22Rv1 (cell line): ENCODE measurements at regions not wholly inside any gene's neighbourhood (a gene's known extent, or its start where the extent isn't known, plus 50 kb on each side); places are given as distances from the start of the nearest gene placed in this dataset.

Experiments used
- H3K27ac ChIP-seq: fragments of 450-650 bp; 2 replicates; pipeline ENCODE4 v1.5.1; 2017
- ZFX ChIP-seq: fragments of 450-650 bp; IDR thresholded peaks from 2 replicates; pipeline ENCODE4 v1.6.1; 2017; ENCODE audit warnings: antibody characterized with exemption, borderline replicate concordance
- TF ChIP-seq, protein P1 (sequence below): fragments of 450-650 bp; IDR thresholded peaks from 2 replicates; pipeline ENCODE4 v1.5.1; 2017; ENCODE audit warnings: mild to moderate bottlenecking

DNA sequence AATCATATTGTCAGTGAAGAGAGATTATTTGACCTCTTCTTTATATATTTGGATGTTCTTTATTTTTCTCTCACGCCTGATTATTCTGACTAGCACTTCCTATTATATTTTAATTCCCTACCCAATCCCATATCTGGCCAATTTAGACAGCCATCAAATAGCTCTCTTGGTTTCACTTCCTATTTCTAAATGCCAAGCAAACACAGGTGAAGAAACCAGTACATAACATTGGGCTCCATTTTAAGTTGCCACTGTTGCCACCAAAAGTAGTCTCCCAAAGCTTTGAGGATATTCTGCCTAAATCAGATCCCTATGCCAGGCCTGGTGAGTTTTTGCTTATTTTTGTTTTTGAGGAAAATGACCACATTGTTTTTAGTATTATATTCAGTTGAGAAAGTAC, 547.0 kb downstream of the MBD2 start:
- H3K27ac ChIP-seq = no peak overlapping the region
- TF ChIP-seq, protein P1, sequence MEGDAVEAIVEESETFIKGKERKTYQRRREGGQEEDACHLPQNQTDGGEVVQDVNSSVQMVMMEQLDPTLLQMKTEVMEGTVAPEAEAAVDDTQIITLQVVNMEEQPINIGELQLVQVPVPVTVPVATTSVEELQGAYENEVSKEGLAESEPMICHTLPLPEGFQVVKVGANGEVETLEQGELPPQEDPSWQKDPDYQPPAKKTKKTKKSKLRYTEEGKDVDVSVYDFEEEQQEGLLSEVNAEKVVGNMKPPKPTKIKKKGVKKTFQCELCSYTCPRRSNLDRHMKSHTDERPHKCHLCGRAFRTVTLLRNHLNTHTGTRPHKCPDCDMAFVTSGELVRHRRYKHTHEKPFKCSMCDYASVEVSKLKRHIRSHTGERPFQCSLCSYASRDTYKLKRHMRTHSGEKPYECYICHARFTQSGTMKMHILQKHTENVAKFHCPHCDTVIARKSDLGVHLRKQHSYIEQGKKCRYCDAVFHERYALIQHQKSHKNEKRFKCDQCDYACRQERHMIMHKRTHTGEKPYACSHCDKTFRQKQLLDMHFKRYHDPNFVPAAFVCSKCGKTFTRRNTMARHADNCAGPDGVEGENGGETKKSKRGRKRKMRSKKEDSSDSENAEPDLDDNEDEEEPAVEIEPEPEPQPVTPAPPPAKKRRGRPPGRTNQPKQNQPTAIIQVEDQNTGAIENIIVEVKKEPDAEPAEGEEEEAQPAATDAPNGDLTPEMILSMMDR = no peak
- TF ChIP-seq ZFX = no peak

DNA sequence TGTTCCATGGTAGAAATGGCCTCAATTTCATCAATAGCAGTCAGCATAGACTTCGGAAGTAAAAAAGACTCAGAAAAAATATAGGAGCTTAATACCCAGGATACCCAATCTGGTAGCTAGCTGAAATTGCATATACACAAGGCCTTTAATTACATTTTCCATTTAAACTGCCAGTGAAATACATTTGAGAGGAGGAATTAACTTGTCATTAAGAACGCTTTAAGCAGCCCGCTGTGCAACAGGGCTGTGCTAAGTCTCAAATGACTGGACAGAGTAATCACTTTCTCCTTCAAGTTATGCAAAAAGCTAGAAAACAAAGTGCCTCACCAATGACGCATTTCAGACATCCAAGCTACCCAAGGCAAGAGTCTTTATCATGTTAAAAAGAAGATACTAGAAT, 558.8 kb downstream of the MBD2 start:
- no peak overlapping the region for H3K27ac ChIP-seq
- TF ChIP-seq, protein P1 = no peak

DNA sequence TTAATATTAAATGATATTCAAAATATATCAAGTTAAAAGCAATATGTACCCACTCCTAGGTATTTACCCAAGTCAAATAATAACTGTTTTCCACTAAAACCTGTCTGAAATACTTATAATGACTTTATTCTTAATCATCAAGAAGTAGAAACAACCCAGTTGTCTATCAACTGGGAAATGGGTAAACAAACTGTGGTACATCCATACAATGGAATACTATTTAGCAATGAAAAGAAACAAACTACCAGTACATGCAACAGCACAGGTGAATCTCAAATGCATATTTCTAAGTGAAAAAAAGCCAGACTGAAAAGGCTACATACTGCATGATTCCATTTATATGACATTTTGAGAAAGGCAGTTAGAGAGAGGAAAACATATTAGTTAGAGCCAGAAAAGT, 559.9 kb downstream of the MBD2 start:
- no peak overlapping the region for H3K27ac ChIP-seq
- TF ChIP-seq ZFX = no peak
- TF ChIP-seq, protein P1 = no peak

DNA sequence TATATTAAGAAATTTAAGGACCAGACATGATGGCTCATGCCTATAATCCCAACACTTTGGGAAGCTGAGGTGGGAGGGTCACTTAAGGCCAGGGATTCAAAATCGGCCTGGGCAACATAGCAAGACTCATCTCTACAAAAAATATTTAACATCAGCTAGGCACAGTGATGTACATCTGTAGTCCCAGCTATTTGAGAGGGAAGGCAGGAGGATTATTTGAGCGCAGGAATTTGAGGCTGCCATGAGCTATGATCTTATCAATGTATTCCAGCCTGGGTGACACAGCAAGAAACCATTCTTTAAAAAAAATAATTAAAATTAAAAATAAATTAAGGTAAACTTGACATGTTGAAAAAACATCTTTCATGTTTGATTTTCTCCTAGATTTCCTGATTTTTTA, 564.2 kb downstream of the MBD2 start:
- no peak for TF ChIP-seq ZFX
- TF ChIP-seq, protein P1 = no peak
- no peak overlapping the region for H3K27ac ChIP-seq

DNA sequence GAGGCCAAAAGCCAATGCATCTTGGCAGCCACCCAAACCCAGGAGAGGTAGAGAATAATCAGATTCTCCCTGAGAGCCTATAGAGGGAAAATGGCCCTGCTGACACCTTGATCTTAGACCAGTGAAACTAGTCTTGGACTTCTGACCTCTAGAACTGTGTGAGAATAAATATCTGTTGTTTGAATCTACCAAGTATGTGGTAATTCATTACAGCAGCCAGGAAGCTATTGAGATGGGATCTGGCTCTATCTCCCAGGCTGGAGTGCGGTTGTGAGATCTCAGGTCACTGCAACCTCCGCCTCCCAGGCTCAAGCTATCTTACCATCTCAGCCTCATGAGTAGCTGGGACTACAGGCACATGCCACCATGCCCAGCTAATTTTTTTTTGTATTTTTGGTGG, 567.2 kb downstream of the MBD2 start:
- no peak overlapping the region for H3K27ac ChIP-seq
- TF ChIP-seq, protein P1 = no peak

DNA sequence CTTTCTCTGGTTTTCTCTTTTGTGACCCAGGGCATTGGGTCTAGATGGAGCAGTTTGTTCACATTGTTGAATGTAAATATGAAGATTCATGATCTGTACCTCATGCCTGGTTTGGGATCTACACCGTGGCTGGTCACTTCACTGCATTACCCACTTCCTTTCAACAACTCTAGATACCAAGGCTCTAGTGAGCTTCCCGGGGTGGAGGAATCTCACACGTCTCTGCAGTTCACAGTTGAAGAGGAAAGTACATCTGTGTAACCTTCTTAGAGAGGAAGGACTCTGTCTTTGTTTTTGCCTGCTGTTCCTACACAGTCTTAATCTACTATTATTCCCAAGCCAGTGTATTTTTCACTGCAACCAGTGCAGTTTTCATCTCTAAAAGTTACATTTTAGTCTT, 574.8 kb downstream of the MBD2 start:
- TF ChIP-seq, protein P1 = no peak
- TF ChIP-seq ZFX = no peak
- H3K27ac ChIP-seq = no peak overlapping the region

DNA sequence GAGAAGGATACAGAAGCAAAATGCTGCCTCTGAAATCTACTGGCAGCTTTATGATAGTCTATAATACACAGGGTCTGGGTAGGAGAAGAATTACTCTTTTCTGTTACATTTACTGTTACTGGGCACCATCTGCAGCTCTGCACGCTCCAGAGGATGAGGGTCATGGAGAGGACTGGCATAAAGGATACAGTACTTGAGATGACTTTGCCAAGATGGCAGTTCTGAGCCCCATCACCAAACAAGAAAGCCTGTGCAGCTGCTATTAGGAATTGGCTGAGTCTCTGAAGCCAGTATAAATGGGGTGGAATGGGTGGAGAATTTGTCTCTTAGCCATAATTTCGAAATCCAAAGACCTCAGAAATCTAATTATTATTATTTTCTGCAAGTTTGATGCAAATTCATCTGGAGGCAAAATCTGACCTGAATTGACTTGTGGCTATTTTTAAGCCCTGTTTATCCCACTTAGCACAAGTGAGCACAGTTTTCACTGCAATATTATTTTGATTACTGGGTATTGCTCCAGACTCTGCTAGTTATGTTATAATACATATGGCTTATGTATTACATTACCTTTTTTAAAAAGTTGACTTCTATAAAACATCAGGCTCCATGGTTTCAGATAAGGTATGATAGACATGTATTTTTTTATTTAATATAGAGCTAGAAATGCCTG, 579.5 kb downstream of the MBD2 start:
- no peak overlapping the region for H3K27ac ChIP-seq
- no peak for TF ChIP-seq ZFX
- TF ChIP-seq, protein P1 = no peak
